B cell (primary cell): ENCODE measurements at regions not wholly inside any gene's neighbourhood (a gene's known extent, or its start where the extent isn't known, plus 50 kb on each side); places are given as distances from the start of the nearest gene placed in this dataset.

Experiments used
- CTCF ChIP-seq: fragments of 200-600 bp; IDR thresholded peaks from one replicate; pipeline ENCODE4 v1.8.0; 2022; ENCODE audit warnings: antibody characterized with exemption, mild to moderate bottlenecking
- EZH2 ChIP-seq: IDR thresholded peaks from 2 replicates; pipeline ENCODE4 v1.6.1; 2012; ENCODE audit warnings: borderline replicate concordance, low read depth, mild to moderate bottlenecking, moderate library complexity, low read length; ENCODE audit not compliant: insufficient read depth, poor library complexity, severe bottlenecking

GRCh38 chr1:230548357-230548756 is 93.9 kb upstream of the COG2 start:
- TF ChIP-seq CTCF (no peak), EZH2 (no peak)
